ENCODE measurements at regions not wholly inside any gene's neighbourhood (a gene's known extent, or its start where the extent isn't known, plus 50 kb on each side); places are given as distances from the start of the nearest gene placed in this dataset.

GRCh38 chr20:7695635-7696034 is 244.6 kb downstream of the HAO1 start:
- H3K4me3 ChIP-seq (ENCODE audit: low read depth, low read length) = no peak overlapping the region
- DNase-seq (ENCODE audit: low read depth) = no peak

DNA sequence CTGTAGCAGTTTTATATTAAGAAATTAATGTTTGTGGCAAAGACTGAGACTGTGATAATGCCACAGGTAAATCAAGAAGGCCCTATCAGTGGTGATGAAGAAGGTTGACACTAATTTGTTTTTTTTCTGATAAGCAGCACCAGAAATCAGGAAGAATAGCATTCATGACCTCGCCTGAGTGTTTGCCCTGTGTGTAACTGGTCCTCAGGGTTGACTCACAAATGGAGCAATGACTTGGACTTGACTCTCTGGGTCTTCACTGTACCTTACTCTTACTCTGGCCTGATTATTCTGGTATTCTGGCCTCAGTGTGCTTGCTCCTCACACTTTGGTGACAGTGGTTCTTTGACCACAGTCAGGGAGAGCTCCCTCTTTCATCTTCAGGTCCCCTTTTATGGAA is 243.9 kb downstream of the HAO1 start:
- DNase-seq (ENCODE audit: low read depth) = no peak
- no peak overlapping the region for H3K4me3 ChIP-seq (ENCODE audit: low read depth, low read length)

DNA sequence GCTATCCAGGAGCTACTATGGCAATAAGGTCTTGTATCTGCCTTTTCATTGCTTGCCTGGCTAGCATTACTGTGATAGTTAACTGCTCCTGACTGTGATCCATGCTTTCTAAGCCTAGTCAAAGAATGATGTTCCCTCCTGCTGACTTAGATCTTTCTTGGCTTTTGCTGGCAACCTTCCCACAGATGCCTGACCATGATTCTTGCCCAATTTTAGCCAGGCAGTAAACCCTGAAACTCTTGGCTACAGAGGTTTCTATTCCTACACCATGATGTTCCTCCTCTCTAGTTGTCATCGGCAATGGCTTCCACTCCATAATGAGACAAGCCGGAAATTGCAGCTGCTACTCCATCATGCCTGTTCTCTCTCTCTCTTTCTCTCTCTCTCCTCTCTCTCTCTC is 238.1 kb downstream of the HAO1 start:
- peak; percentile 31 for DNase-seq (ENCODE audit: low read depth)
- no peak overlapping the region for H3K4me3 ChIP-seq (ENCODE audit: low read depth, low read length)

GRCh38 chr20:7703551-7703961 is 236.7 kb downstream of the HAO1 start:
- DNase-seq (ENCODE audit: low read depth) = no peak
- H3K4me3 ChIP-seq (ENCODE audit: low read depth, low read length) = no peak overlapping the region

GRCh38 chr20:7703996-7704395 is 236.3 kb downstream of the HAO1 start:
- DNase-seq (ENCODE audit: low read depth) = no peak
- H3K4me3 ChIP-seq (ENCODE audit: low read depth, low read length) = no peak overlapping the region

DNA sequence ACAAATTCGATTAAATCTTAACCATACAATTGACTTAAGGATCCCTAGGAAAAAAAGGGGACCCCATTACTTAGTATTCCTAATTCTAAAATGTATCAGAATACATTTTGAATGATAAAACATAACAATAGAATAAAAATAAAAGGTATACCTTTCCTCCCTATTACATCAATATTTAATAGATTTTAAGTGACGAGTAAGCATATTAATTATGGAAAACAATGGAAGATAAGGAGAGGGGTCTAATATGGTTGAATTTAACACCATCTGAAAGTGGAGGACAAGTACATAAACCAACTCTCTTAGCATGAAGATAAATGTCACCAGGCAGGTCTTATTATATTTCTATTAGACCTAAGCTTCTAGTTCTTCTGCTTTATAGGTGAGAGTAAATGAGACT is 232.1 kb downstream of the HAO1 start:
- no peak overlapping the region for H3K4me3 ChIP-seq (ENCODE audit: low read depth, low read length)

DNA sequence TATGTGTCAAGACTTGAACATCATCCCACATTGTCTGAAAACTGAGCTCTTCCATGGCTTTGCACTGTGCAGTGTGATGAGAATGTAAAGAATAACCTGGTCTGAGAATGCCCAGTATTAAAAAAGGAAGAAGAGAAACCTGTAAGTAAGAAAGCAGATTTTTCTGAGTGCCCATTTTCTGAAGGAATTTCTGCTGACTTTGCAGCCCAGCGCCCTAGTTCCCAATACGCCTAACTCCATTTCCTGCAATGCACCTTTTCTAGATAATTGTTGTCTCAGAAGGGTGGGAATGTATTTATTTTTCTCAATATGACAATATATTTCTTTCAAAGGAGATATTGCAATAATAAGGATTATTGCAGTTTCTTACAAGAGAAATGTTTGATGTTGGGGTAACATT is 231.5 kb downstream of the HAO1 start:
- no peak overlapping the region for H3K4me3 ChIP-seq (ENCODE audit: low read depth, low read length)
- no peak for DNase-seq (ENCODE audit: low read depth)

More for the DNA sequence above, 232.1 kb downstream of the HAO1 start:
- no peak for DNase-seq (ENCODE audit: low read depth)

DNA sequence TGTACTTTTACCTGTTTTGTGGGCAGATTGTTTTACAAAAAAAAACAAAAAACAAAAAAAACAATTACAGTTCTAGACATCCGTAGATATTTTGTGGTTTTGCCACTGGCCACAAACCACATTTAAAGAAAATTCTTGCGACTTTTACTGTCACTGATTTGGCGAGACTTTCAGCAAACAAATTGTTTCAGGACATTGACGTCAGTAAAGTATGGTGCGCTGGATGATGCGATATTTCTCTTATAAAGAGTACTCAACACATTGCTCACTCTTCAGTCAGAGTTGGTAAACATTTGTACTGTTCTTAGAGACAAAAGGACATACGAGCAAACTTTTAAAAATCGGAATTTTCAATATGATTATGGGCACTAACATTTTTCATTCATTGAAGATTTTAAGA is 229.8 kb downstream of the HAO1 start:
- H3K4me3 ChIP-seq (ENCODE audit: low read depth, low read length) = no peak overlapping the region
- DNase-seq (ENCODE audit: low read depth) = no peak

DNA sequence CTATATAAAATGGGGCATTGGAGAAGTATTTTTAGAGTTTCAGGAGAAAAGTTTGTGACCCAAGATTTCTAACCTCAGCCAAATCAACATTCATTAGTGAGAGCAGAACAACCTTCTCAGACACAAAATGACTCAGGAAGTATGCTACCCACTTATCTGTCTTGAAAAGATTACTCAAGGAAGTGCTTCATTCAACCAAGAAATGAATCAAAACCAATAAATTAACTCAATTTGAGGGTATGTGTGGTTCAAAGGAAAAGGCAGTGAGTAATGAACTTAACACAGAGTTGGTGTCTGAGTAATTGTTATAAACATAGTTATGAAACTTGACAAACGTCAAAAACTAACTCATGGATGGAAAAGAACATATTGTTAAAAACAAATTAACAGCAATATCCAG is 227.6 kb downstream of the HAO1 start:
- H3K4me3 ChIP-seq (ENCODE audit: low read depth, low read length) = no peak overlapping the region

DNA sequence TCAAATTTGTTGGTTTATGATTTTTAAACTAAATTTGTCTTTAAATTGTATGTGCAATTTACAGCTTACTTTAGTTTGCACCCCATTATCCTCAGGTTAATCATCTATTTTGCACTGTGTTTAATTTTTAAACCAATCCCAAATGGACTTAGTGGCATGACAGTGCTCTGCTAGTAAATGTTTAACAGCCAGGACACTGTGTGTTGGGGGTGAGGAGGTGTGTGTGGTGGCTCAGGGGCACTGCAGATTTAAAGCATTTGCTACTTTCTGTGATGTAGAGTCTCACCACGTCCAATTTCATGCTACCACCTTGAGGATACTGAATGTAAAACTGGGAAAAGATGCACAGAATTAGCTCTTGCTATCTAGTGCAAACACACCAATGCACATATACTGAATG is 225.7 kb downstream of the HAO1 start:
- DNase-seq (ENCODE audit: low read depth) = no peak
- H3K4me3 ChIP-seq (ENCODE audit: low read depth, low read length) = no peak overlapping the region

More for the DNA sequence above, 227.6 kb downstream of the HAO1 start:
- DNase-seq (ENCODE audit: low read depth) = no peak

DNA sequence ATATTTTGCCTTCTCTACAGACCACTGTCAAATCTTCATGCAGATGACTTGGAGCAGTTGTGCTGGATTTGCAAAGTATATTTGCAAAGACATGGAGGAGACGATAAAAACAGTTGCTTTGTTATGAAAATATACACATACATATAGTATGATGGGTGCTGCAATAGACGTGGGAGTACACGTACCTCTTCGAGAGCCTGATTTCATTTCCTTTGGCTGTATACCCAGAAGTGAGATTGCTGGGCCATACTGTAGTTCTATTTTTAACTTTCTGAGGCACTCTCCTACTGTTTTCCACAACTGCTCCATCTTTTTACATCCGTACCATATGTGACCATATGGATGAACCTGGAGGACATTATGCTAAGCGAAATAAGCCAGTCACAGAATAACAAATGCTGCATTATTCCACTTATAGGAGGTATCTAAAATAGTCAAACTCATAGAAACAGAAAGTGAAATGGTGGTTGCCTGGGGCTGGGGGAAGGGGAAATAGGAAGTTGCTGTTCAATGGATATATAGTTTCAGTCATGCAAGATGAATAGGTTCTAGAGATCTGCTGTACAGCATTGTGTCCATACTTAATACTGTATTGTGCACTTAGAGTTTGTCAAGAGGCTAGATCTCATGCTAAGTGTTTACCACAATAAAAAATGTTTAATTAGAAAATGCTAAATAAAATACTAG is 223.8 kb downstream of the HAO1 start:
- no peak overlapping the region for H3K4me3 ChIP-seq (ENCODE audit: low read depth, low read length)
- no peak for DNase-seq (ENCODE audit: low read depth)

GRCh38 chr20:7722564-7722963 is 217.7 kb downstream of the HAO1 start:
- H3K4me3 ChIP-seq (ENCODE audit: low read depth, low read length) = no peak overlapping the region
- no peak for DNase-seq (ENCODE audit: low read depth)

- H3K4me3 ChIP-seq (ENCODE audit: low read depth, low read length) = no peak overlapping the region
- peak; percentile 48 for DNase-seq (ENCODE audit: low read depth)
Measured at GRCh38 chr20:7723284-7723683, 217.0 kb downstream of the HAO1 start.

- peak; percentile 20 for DNase-seq (ENCODE audit: low read depth)
Measured at GRCh38 chr20:7728338-7728737, 211.9 kb downstream of the HAO1 start.

GRCh38 chr20:7734216-7734615 is 206.0 kb downstream of the HAO1 start:
- H3K4me3 ChIP-seq (ENCODE audit: low read depth, low read length) = no peak overlapping the region
- DNase-seq (ENCODE audit: low read depth) = no peak

More at GRCh38 chr20:7728338-7728737, 211.9 kb downstream of the HAO1 start:
- no peak overlapping the region for H3K4me3 ChIP-seq (ENCODE audit: low read depth, low read length)

DNA sequence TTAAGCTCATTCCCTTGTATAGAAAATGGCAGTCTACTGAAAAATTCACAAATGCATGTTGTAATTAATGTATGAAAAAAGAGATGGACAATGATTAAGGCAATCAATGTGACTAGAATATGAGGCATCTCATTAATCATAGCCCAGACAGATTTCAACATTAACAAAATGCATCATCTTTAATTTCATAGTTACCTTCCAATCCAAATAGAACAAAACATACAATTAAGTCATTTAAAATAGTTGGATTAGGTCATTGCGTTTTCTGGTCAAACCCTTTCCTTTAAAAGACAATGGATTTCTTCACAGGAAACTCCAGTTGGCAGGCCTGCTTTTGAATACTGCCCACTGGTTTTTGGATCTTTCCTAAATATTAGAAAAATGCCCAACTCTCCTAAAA is 203.9 kb downstream of the HAO1 start:
- no peak overlapping the region for H3K4me3 ChIP-seq (ENCODE audit: low read depth, low read length)
- DNase-seq (ENCODE audit: low read depth) = no peak

DNA sequence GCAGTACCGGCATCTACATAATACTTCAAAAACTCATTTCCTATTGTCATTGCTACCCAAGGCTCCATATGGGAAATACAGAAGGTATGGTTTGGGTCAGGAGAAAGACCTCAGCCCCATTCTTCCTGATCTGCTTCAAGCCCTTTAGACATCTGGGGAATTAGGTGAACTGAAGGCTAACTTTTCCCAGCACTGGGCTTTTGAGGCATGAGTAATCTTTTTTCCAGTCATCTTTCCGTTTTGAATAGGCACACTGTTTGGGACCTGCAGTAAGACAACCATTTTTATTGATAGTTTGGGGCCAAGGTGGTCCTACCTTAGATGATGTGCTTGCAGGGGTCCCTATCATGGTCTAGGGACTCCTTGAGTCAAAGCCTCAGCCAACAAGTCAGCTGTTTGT is 198.4 kb downstream of the HAO1 start:
- no peak overlapping the region for H3K4me3 ChIP-seq (ENCODE audit: low read depth, low read length)
- no peak for DNase-seq (ENCODE audit: low read depth)

DNA sequence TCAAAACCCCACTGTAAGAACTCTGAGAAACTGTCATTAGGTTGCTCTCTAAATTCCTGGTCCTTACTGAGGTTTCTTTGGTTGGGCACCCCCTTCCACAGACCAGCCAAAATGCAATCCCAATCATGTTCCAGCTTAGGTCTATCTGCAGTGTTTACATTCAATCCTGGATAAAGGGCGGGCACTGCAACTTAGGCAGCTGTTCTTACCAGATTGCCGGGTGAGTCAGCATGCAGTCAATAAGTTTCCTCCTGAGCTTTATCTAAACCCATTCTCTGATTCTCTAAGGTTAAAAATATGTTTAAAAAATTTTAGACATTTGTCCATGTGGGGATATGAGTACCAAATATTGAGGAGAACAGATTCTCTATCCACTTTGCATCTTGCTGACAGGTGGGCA is 197.8 kb downstream of the HAO1 start:
- peak; percentile 36 for DNase-seq (ENCODE audit: low read depth)
- H3K4me3 ChIP-seq (ENCODE audit: low read depth, low read length) = no peak overlapping the region

DNA sequence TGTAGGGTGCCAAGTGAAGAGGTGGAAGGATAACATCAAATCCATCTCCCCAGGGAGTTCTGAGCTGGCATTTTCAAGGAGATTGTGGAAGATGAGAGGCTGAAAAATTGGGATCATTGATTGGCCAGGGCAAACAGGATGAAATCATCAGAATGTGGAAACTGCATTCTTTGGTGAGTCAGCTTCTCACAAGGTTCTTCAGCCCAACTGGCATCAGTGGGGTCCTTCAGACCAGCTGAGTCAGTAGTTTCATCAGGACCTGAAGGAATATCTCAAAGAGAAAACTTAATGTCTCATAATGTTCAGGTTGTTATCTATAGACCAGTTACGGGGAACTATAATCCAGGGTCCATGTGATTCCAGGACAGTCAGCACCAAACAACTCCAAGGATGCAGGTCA is 195.8 kb downstream of the HAO1 start:
- no peak overlapping the region for H3K4me3 ChIP-seq (ENCODE audit: low read depth, low read length)
- DNase-seq (ENCODE audit: low read depth) = peak; percentile 65

DNA sequence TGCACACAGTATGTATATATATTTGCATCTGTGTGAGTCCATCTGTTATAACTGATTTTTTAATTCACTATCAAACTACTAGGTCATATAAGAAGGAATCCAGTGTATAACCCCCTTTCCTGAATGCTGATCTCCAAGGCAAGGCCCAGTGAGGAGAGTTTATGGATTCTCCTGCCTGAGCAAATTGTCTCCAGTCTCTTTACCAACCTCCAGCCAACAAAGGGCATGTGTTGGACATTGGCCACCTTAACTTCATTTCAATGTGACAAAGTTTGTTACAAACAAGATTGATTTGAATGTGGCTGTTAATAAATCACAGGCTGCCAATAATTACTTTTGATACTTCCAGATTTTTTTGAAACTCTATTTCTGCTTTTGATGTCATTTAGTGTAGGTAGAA is 191.6 kb downstream of the HAO1 start:
- DNase-seq (ENCODE audit: low read depth) = no peak
- H3K4me3 ChIP-seq (ENCODE audit: low read depth, low read length) = no peak overlapping the region

DNA sequence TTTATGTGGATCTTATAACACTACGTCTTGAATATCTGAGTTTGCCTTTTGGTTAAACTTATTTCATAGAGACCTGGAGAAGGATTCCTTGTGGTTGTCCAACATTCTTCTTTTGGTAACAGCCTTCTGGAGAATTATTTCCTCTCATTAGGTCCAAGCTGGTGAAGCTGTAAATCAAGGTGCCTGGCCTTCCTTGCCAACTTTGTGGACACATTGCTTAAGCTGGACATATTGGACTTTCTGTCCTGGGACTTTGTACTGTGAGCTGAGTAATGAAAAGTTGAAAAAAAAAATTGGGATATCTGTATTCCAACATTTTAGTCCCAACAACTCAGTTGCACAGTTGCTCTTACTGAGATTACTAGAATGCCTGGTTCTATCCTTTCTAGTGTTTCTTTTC is 186.2 kb downstream of the HAO1 start:
- H3K4me3 ChIP-seq (ENCODE audit: low read depth, low read length) = no peak overlapping the region
- DNase-seq (ENCODE audit: low read depth) = no peak

DNA sequence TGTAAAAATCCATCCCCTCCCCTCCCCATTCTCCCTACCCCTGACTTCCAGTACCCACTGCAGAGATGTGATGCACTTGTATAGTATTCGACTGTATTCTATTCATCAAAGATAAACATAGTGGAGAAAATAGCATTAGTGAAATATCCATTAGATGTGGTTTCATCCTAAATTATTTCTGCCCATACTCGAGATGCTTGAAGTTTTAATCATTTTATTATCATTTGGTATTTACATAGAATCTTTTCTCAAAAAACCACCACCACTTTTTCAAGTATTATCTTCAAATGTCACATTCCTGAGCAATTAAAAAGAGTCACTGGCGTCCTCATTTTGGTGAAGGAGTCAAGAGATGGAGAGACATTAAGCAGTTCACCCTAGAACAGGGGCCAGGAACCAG is 181.9 kb downstream of the HAO1 start:
- DNase-seq (ENCODE audit: low read depth) = no peak

More for the DNA sequence above, 181.9 kb downstream of the HAO1 start:
- no peak overlapping the region for H3K4me3 ChIP-seq (ENCODE audit: low read depth, low read length)

Measured in skeletal muscle cell (primary cell).